ENCODE measurements at regions not wholly inside any gene's neighbourhood (a gene's known extent, or its start where the extent isn't known, plus 50 kb on each side); places are given as distances from the start of the nearest gene placed in this dataset.

DNA sequence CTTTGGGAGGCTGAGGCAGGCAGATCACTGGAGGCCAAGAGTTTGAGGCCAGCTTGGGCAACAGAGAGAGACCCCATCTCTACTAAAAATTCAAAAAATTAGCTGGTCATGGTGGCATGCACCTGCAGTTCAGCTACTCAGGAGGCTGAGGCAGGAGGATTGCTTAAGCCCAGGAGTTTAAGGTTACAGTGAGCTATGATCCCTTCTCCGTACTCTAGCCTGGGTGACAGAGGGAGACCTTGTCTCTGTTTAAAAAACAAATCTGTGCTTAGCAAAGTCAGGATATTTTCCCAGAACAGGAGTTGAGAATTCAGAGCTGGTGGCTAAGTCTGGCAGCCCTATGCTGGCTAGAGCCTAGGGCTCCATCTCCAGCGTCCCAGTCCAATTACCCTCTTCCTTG, 142.9 kb upstream of the PZP start:
- peaks cover 3% of the 10 kb centered on the region for H3K9me3 ChIP-seq (ENCODE audit: control insufficient read depth, low read length)
- H3K4me1 ChIP-seq (ENCODE audit: control insufficient read depth, insufficient read depth, low read length), result no peaks in the 10 kb centered on the region
- no peak overlapping the region for H3K4me3 ChIP-seq (ENCODE audit: insufficient read depth, low read depth, low read length)
- no peak overlapping the region for H3K27ac ChIP-seq (ENCODE audit: insufficient read depth, low read depth, low read length, poor library complexity, severe bottlenecking)
- H3K27me3 ChIP-seq (ENCODE audit: control insufficient read depth, insufficient read depth, low read length, poor library complexity, severe bottlenecking), result no peaks in the 10 kb centered on the region
- WGBS, 2 experiments, result 93 to 94% methylated on average over 2 of the region's 2 CpGs
- H3K36me3 ChIP-seq (ENCODE audit: control insufficient read depth, insufficient read depth, low read length), result no peaks in the 10 kb centered on the region

- 80 to 81% methylated on average over 16 of the region's 16 CpGs for WGBS, 2 experiments
- no peaks in the 10 kb centered on the region for H3K27me3 ChIP-seq (ENCODE audit: control insufficient read depth, insufficient read depth, low read length, poor library complexity, severe bottlenecking)
Observed at GRCh38 chr12:9349888-9350885, 142.0 kb upstream of the PZP start.

DNA sequence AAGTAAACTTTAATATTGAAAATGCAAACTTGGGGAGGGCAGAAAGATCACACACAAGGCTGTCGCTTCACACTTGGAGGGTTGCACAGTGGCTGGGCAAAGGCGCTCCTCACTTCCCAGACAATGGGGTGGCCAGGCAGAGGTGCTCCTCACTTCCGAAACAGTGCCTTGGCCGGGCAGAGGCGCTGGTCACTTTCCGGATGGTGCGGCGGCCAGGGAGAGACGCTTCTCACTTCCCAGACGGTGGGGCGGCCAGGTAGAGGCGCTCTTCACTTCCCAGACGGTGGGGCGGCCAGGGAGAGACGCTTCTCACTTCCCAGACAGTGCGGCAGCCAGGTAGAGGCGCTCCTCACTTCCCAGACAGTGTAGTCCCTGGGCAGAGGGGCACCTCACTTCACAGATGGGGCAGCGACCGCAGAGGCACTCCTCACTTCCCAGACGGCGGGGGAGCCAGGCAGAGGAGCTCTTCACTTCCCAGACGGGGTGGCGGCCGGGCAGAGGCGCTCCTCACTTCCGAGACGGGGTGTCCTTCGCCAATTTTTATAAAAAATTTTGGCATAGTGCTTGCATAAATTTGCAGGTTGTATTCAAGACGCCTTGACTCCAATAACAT, 140.8 kb upstream of the PZP start:
- Histone ChIP-seq H3K36me3 (ENCODE audit: control insufficient read depth, insufficient read depth, low read length) (no peaks in the 10 kb centered on the region), H3K27me3 (ENCODE audit: control insufficient read depth, insufficient read depth, low read length, poor library complexity, severe bottlenecking) (no peaks in the 10 kb centered on the region), H3K4me1 (ENCODE audit: control insufficient read depth, insufficient read depth, low read length) (no peaks in the 10 kb centered on the region), H3K4me3 (ENCODE audit: insufficient read depth, low read depth, low read length) (no peak overlapping the region), H3K27ac (ENCODE audit: insufficient read depth, low read depth, low read length, poor library complexity, severe bottlenecking) (no peak overlapping the region), H3K9me3 (ENCODE audit: control insufficient read depth, low read length) (peaks cover 3% of the 10 kb centered on the region)
- 91 to 93% methylated on average over 29 of the region's 29 CpGs for WGBS, 2 experiments

More at GRCh38 chr12:9349888-9350885, 142.0 kb upstream of the PZP start:
- H3K4me1 ChIP-seq (ENCODE audit: control insufficient read depth, insufficient read depth, low read length), result no peaks in the 10 kb centered on the region
- no peaks in the 10 kb centered on the region for H3K36me3 ChIP-seq (ENCODE audit: control insufficient read depth, insufficient read depth, low read length)
- no peak overlapping the region for H3K4me3 ChIP-seq (ENCODE audit: insufficient read depth, low read depth, low read length)
- no peak overlapping the region for H3K27ac ChIP-seq (ENCODE audit: insufficient read depth, low read depth, low read length, poor library complexity, severe bottlenecking)
- H3K9me3 ChIP-seq (ENCODE audit: control insufficient read depth, low read length), result peaks cover 3% of the 10 kb centered on the region

DNA sequence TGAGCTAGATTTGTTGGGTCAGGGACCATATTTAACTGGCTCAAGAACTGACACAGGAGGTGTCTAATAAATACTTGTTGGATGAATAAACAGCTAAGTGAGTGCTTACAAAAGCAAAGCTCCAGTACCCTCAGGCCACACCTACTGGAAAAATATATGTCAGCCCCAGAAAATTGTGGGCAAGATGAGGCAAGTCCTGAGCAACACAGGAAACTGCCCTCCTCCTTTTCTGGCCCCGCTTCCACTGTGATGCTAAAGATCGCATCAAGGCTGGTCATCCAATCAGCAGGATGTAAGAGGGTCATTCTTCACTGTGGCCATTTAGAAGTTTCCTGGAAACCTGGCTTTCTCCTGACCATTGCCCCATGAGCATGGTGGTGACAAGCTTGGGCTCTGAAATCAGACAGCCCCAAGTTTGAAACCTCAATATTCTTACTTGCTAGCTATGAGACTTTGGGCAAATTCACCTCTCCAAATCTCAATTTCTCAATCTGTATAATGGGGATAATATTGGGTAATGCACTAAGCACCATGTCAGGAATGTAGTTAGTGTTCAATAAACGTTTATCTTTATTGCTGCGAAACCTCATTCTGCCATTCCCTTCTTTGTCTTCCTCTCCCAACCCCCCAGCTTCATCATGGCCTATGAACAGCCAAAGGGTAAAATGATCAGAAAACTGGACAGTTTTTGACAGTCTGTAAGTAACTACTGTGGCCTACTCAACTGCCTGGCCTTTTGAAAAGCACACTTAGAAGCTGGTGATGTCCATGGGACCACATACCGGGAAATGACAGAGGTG, 139.3 kb upstream of the PZP start:
- Histone ChIP-seq H3K27ac (ENCODE audit: insufficient read depth, low read depth, low read length, poor library complexity, severe bottlenecking) (no peak overlapping the region), H3K9me3 (ENCODE audit: control insufficient read depth, low read length) (no peaks in the 10 kb centered on the region), H3K27me3 (ENCODE audit: control insufficient read depth, insufficient read depth, low read length, poor library complexity, severe bottlenecking) (no peaks in the 10 kb centered on the region), H3K4me3 (ENCODE audit: insufficient read depth, low read depth, low read length) (no peak overlapping the region), H3K36me3 (ENCODE audit: control insufficient read depth, insufficient read depth, low read length) (no peaks in the 10 kb centered on the region), H3K4me1 (ENCODE audit: control insufficient read depth, insufficient read depth, low read length) (no peaks in the 10 kb centered on the region)
- WGBS, 2 experiments, result 95 to 98% methylated on average over 5 of the region's 5 CpGs

- Histone ChIP-seq H3K4me1 (ENCODE audit: control insufficient read depth, insufficient read depth, low read length) (no peaks in the 10 kb centered on the region), H3K27ac (ENCODE audit: insufficient read depth, low read depth, low read length, poor library complexity, severe bottlenecking) (no peak overlapping the region), H3K4me3 (ENCODE audit: insufficient read depth, low read depth, low read length) (no peak overlapping the region), H3K36me3 (ENCODE audit: control insufficient read depth, insufficient read depth, low read length) (no peaks in the 10 kb centered on the region), H3K27me3 (ENCODE audit: control insufficient read depth, insufficient read depth, low read length, poor library complexity, severe bottlenecking) (no peaks in the 10 kb centered on the region), H3K9me3 (ENCODE audit: control insufficient read depth, low read length) (no peaks in the 10 kb centered on the region)
- 85 to 87% methylated on average over 5 of the region's 5 CpGs for WGBS, 2 experiments
Observed at GRCh38 chr12:9346866-9347327, 138.7 kb upstream of the PZP start.

- Histone ChIP-seq H3K27ac (ENCODE audit: insufficient read depth, low read depth, low read length, poor library complexity, severe bottlenecking) (no peak overlapping the region), H3K36me3 (ENCODE audit: control insufficient read depth, insufficient read depth, low read length) (no peaks in the 10 kb centered on the region), H3K9me3 (ENCODE audit: control insufficient read depth, low read length) (no peaks in the 10 kb centered on the region), H3K27me3 (ENCODE audit: control insufficient read depth, insufficient read depth, low read length, poor library complexity, severe bottlenecking) (no peaks in the 10 kb centered on the region), H3K4me1 (ENCODE audit: control insufficient read depth, insufficient read depth, low read length) (no peaks in the 10 kb centered on the region), H3K4me3 (ENCODE audit: insufficient read depth, low read depth, low read length) (no peak overlapping the region)
Observed at GRCh38 chr12:9345171-9345570, 137.0 kb upstream of the PZP start.

DNA sequence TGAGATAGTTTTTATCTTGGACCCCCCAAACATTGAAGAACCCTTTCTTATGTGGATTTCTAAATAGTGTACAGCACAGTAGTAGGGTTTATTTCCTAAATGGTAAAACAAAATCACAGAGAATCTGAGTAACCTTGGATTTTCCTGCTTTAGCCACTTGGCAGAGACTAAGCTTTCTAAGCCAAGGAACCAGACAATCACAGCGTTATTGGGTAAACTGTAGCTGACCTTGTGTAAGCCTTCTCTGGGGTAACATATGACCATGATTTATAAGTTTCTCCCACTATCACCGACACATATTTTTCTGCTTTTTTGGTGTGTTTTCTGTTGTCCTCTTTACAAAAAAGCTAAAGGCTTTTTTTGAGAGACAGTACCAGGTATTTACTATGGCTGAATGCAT, 136.3 kb upstream of the PZP start:
- no peaks in the 10 kb centered on the region for H3K36me3 ChIP-seq (ENCODE audit: control insufficient read depth, insufficient read depth, low read length)
- H3K27ac ChIP-seq (ENCODE audit: insufficient read depth, low read depth, low read length, poor library complexity, severe bottlenecking), result no peak overlapping the region
- 93 to 100% methylated on average over 2 of the region's 2 CpGs for WGBS, 2 experiments
- no peaks in the 10 kb centered on the region for H3K9me3 ChIP-seq (ENCODE audit: control insufficient read depth, low read length)
- H3K27me3 ChIP-seq (ENCODE audit: control insufficient read depth, insufficient read depth, low read length, poor library complexity, severe bottlenecking), result no peaks in the 10 kb centered on the region
- H3K4me3 ChIP-seq (ENCODE audit: insufficient read depth, low read depth, low read length), result no peak overlapping the region
- no peaks in the 10 kb centered on the region for H3K4me1 ChIP-seq (ENCODE audit: control insufficient read depth, insufficient read depth, low read length)

- Histone ChIP-seq H3K9me3 (ENCODE audit: control insufficient read depth, low read length) (no peaks in the 10 kb centered on the region), H3K4me1 (ENCODE audit: control insufficient read depth, insufficient read depth, low read length) (no peaks in the 10 kb centered on the region), H3K27ac (ENCODE audit: insufficient read depth, low read depth, low read length, poor library complexity, severe bottlenecking) (no peak overlapping the region), H3K4me3 (ENCODE audit: insufficient read depth, low read depth, low read length) (no peak overlapping the region), H3K36me3 (ENCODE audit: control insufficient read depth, insufficient read depth, low read length) (no peaks in the 10 kb centered on the region), H3K27me3 (ENCODE audit: control insufficient read depth, insufficient read depth, low read length, poor library complexity, severe bottlenecking) (no peaks in the 10 kb centered on the region)
- 87 to 91% methylated on average over 3 of the region's 3 CpGs for WGBS, 2 experiments
Observed at GRCh38 chr12:9343731-9344130, 135.5 kb upstream of the PZP start.

DNA sequence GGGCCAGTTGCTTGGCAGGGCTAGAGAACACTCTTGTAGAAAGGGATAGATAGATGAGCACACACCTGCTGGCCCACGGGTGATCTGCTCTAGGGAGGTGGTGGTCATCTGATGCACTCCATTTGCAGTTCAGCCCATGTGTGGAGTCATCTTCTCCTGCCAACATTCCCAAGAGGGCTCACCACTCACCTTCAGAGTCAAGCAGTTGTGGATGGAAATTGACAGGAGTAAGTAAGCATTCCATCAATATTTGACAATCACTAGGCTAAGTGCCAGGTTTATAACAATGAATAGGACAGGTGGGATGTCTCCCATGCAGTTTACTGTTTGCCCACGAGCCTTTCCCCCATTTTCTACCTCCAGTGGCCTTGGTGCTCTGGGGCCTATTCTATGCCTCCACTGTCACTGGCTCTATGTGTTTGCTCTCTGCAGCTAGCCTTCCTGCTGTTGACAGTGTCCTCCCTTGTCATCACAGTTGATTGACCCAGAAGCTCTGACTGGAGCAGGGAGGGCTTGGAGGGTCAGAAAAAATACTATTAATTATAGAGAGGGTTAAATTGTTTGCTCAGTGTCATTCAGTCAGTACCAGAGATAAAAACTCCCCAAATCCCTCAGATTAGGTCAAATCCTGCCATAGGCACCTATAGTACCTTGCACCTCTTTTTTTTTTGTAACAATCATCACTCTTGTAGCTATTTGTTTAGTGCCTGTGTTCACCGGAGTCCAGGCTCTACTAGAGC, 134.6 kb upstream of the PZP start:
- WGBS, 2 experiments, result 88 to 90% methylated on average over 3 of the region's 3 CpGs
- Histone ChIP-seq H3K4me1 (ENCODE audit: control insufficient read depth, insufficient read depth, low read length) (no peaks in the 10 kb centered on the region), H3K27ac (ENCODE audit: insufficient read depth, low read depth, low read length, poor library complexity, severe bottlenecking) (no peak overlapping the region), H3K4me3 (ENCODE audit: insufficient read depth, low read depth, low read length) (no peak overlapping the region), H3K27me3 (ENCODE audit: control insufficient read depth, insufficient read depth, low read length, poor library complexity, severe bottlenecking) (no peaks in the 10 kb centered on the region), H3K9me3 (ENCODE audit: control insufficient read depth, low read length) (no peaks in the 10 kb centered on the region), H3K36me3 (ENCODE audit: control insufficient read depth, insufficient read depth, low read length) (no peaks in the 10 kb centered on the region)

Measured in ectodermal cell (in vitro differentiated cells).